ENCODE measurements at regions not wholly inside any gene's neighbourhood (a gene's known extent, or its start where the extent isn't known, plus 50 kb on each side); places are given as distances from the start of the nearest gene placed in this dataset.

- DNase-seq (ENCODE audit: low spot score): no peak
- in situ Hi-C loops (cut with MboI; ENCODE audit: low sequenced_read_pairs, unreplicated experiment): no loop called here
- TF ChIP-seq, protein P1, sequence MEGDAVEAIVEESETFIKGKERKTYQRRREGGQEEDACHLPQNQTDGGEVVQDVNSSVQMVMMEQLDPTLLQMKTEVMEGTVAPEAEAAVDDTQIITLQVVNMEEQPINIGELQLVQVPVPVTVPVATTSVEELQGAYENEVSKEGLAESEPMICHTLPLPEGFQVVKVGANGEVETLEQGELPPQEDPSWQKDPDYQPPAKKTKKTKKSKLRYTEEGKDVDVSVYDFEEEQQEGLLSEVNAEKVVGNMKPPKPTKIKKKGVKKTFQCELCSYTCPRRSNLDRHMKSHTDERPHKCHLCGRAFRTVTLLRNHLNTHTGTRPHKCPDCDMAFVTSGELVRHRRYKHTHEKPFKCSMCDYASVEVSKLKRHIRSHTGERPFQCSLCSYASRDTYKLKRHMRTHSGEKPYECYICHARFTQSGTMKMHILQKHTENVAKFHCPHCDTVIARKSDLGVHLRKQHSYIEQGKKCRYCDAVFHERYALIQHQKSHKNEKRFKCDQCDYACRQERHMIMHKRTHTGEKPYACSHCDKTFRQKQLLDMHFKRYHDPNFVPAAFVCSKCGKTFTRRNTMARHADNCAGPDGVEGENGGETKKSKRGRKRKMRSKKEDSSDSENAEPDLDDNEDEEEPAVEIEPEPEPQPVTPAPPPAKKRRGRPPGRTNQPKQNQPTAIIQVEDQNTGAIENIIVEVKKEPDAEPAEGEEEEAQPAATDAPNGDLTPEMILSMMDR (IDR thresholded peaks at IDR 0.05; ENCODE audit: borderline replicate concordance, control extremely low read depth, extremely low read depth, insufficient read depth, missing control alignments): no peak
These were observed 1041.2 kb upstream of the CDH2 start for GRCh38 chr18:29218091-29218490.

DNA sequence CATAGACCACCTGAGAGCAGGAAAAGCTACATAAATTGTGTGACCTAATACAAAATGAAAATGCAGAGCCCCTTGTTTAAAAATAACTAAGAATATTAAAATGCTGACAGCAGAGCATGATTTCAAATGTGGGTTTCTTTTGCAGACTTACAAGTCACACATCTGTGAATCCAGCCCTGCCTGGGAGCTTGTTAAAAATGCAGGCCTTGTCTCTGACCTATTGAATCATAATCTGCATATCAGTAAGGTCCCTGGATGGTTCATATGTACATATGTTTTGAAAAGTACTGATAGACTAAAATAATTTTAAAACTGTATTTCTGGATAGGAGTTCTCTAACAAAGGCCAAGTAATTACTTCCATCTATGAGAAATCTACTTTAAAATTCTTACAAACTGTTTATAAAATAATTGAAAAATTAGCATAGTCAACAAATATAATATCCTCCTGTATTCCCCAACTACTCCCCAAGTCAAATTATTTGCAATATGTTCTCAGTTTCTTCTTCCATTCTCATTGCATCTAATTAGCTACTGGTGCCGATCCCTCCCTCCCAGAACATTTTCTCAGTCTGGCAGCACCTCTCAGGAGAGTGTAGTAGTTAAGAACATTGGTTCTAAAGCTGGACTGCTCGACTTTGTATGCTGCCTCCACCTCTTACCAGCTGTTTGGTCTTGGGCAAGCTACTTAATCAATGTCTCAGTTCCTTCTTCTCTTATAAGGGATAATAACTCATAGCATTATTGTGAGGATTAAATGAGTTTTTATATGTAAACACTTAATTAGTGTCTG lies 1040.4 kb upstream of the CDH2 start:
- in situ Hi-C loops (cut with MboI; ENCODE audit: low sequenced_read_pairs, unreplicated experiment): no loop called here
- TF ChIP-seq, protein P1 (IDR thresholded peaks at IDR 0.05; ENCODE audit: borderline replicate concordance, control extremely low read depth, extremely low read depth, insufficient read depth, missing control alignments): no peak
- DNase-seq (ENCODE audit: low spot score): no peak

DNA sequence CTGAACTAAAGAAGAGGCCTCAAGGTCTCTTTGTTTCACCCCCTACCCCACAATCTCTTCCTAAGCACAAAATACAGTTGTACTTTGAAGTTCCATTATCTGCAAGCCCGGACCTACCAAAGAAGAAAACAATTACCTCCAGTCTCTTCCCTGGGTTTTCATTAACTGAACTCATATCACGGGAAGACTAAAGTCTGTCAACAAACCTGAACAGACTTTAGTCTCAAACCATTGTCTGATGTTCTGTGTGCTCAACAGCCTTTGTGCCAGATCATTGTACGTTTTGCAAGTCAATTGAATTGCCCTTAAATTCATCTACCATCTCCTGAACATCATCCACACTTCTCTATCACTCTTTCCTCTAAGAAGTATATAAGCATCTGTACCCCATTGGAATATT lies 1021.9 kb upstream of the CDH2 start:
- no peak for DNase-seq (ENCODE audit: low spot score)
- TF ChIP-seq, protein P1 (IDR thresholded peaks at IDR 0.05; ENCODE audit: borderline replicate concordance, control extremely low read depth, extremely low read depth, insufficient read depth, missing control alignments): no peak
- in situ Hi-C loops (cut with MboI; ENCODE audit: low sequenced_read_pairs, unreplicated experiment): no loop called here

- in situ Hi-C loops (cut with MboI; ENCODE audit: low sequenced_read_pairs, unreplicated experiment): no loop called here
- no peak for DNase-seq (ENCODE audit: low spot score)
- TF ChIP-seq, protein P1 (IDR thresholded peaks at IDR 0.05; ENCODE audit: borderline replicate concordance, control extremely low read depth, extremely low read depth, insufficient read depth, missing control alignments): no peak
These were observed 1019.4 kb upstream of the CDH2 start for GRCh38 chr18:29196307-29196706.

- no peak for DNase-seq (ENCODE audit: low spot score)
- in situ Hi-C loops (cut with MboI; ENCODE audit: low sequenced_read_pairs, unreplicated experiment): no loop called here
- TF ChIP-seq, protein P1 (IDR thresholded peaks at IDR 0.05; ENCODE audit: borderline replicate concordance, control extremely low read depth, extremely low read depth, insufficient read depth, missing control alignments): no peak
These were observed 1014.3 kb upstream of the CDH2 start for GRCh38 chr18:29191263-29191662.

GRCh38 chr18:29188760-29189159 lies 1011.8 kb upstream of the CDH2 start:
- in situ Hi-C loops (cut with MboI; ENCODE audit: low sequenced_read_pairs, unreplicated experiment): no loop called here
- no peak for DNase-seq (ENCODE audit: low spot score)
- TF ChIP-seq, protein P1 (IDR thresholded peaks at IDR 0.05; ENCODE audit: borderline replicate concordance, control extremely low read depth, extremely low read depth, insufficient read depth, missing control alignments): no peak
